ENCODE measurements at regions not wholly inside any gene's neighbourhood (a gene's known extent, or its start where the extent isn't known, plus 50 kb on each side); places are given as distances from the start of the nearest gene placed in this dataset.

DNA sequence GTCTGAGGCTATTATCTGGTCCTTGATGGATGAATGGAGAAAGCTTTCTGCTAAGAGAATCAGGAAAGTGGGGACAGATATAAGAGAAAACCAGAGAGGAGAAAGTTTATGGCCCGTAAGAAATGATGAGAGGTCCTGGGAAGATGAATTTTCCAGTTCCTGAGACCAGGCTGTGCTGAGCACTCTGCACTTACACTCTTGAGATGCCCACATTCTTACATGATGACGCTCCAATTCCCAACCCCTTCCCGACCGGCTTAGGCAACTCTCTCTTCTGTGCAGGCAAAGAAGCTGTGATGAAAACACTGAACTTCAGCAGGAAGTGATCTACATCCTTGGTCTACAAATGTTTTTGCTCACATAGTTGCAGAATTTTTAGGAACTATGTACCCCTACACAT is 417.0 kb downstream of the ARHGEF28 start:
- DNase-seq, result no peak

DNA sequence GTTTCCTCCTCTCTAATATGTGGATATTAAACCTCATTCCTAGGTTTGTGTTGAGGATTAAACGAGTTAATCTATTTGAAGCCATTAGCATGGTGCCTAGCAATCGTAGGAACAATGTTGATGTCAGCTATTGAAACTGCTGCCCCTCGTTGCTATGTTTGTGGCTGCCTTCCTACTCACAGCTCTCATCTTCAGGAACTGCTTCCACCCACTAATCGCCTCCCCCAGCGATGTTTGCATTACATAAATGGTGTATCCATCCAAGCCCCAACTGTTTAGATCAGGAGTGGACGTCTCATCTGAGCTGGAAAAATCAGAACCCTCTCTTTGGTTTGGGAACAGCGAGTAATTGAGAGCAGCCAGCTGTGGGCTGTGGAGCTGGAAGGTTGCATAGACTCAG is 416.6 kb downstream of the ARHGEF28 start:
- no peak for DNase-seq

DNA sequence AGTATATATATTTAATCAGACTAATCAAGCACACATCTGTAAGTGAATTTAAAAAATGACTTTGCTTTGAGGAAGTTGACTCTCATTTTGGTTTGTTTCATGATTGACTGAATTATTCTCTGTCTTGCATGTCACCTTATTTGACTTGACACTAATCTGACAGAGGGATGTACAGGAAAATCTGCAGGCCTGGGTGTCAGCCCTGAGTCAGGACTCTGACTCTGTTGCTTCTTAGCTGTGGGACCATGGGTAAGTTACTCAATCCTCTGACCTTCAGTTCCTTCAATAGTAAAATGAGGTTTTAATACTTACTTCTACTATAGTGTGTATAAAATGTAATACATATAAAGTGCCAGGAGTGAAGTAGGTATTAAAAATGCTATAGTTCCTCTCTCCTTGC is 415.9 kb downstream of the ARHGEF28 start:
- no peak for DNase-seq

DNA sequence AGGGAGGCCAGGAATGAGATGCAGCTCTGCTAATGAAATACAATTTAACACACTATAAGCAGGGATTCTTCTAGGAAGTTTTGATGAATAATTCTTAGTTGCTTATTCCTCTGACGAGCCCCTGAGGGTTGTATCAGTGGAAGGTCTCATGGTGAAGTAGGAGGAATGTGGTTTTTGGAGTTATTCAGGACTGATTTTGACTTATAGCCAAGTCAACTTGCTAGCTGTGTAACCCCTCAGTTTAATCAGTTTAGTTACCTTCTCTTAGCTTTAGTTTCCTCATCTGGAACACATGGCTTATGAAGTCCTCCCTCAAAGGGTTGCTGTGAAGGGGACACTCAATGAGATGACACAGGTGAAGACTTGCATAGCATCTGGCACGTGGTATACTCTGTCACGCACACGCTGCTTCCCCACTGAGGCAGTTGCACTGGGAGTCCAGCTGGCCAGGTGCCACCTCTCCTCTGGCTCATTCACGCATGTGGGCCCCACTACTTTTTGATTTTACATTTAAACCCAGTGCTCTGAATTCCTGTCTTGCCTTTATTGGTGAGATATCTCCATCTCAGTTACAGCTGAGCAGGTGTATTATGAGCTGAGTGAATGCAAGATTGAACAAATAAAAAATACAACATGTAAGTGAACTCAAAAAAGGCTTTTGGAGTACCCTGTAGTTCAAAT is 415.0 kb downstream of the ARHGEF28 start:
- DNase-seq, result no peak

DNA sequence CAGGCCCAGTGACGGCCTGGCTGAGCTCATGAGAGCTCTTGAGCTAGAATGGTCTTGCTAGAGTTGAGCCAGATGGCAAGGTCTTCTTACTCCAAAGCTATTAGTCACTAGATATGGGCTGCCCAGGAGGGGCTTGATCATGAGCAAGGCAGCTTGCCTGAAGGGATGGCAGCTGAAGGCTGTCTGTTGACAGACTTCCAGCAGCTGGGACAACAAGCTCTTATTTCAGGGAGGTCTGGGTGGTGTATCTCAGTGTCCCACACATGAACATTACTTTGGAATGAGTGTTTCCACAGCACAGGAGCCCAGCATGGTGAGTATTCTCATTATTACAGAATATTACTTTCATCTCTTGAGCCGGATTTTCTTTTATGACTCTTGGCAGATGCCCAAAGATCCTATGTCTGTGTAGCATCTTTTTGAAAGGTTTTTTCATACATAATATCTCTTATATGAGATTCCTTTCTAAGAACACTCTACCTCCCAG is 414.1 kb downstream of the ARHGEF28 start:
- DNase-seq, result no peak

DNA sequence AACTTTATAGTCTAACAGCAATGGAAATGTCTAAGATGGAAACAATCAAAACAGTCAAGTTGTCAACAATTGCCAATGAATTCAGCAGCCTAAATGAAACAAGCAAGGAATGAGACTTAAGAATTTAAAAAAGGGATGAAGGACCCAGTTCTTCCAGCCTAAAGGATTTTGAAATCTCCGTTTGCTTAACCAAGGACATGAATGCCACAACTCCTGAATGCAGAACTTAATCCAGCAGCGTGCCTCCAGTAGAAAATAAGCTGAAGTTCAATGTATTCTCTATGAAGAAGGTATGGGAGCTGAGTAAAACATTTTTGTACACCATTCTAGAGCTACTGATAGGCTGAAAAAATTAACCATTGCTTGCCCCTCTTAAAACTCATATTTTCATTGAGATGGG is 411.3 kb downstream of the ARHGEF28 start:
- DNase-seq, result no peak

DNA sequence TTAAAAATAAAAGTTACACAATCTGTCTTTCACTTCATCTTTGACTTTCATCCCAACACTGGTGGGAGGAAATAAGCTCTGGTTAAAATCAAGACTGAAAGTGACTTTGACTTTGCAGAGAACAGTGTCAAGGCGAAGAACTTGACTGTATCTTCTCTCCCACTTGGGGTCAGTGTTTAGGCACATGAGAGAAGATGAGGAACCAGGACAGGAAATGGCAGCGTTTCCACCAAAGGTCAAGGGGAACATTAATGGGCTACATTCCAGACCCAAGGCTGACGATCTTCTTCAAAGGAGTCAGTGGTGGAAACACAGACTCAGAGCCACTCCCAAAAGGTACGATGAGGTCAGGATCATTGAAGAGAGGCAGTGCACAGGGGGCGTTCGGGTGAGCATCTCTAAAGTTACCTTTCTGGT is 409.5 kb downstream of the ARHGEF28 start:
- peak; percentile 20 for DNase-seq

DNA sequence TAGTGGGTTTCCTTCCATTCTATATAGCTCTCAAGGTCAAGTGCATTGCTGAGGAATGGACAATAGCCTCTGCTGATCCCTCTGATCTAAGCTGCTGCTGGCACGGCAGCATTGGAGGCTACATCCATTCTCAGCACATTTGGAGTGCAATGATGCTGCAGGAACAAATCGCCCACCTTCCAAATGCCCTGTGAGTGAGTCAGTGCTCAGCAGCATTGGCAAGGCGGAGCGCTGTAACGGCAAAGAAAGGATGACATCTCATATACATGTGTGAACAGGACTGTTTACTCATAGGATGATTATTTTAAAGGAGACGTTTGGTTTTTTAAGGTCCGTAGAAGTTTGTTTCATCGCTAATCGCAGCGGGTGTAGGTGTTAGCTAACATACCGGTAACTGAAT is 408.7 kb downstream of the ARHGEF28 start:
- no peak for DNase-seq

DNA sequence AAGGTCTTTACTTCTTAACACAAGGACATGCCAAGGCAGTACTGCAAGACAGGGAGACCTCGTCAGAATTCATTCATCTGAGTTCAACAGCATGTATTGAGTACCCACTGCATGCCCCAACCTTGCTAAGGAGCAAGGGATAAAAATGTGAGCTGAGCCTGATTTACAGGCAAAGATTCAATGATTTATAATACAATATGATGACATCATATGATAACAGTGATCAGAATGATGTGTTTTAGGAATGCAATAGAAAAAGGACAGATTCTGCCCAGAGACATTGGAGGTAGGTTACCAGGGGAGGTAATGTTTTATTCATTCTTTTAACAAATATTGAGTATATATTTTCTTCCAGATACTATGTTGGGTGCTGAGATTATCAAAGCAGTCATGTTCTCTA is 406.6 kb downstream of the ARHGEF28 start:
- no peak for DNase-seq

DNA sequence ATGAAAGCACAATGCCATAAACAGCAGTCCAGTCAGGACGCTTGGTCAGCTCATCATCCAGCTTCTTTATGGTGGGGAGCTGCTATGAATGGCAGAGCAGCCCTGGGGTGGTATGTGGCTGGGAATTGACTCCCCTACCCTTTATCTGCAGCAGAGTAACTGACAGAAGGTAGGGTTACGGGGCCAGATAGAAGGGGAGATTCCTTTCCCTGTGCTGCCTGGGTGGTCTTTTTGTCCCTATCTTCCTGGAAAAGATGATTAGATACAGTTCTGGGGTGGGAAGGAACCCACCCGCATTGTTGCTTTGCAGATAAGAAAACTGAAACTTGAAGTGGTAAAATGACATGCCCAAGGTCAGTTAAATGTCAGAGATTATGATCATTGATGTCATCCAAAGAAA is 405.5 kb downstream of the ARHGEF28 start:
- no peak for DNase-seq

DNA sequence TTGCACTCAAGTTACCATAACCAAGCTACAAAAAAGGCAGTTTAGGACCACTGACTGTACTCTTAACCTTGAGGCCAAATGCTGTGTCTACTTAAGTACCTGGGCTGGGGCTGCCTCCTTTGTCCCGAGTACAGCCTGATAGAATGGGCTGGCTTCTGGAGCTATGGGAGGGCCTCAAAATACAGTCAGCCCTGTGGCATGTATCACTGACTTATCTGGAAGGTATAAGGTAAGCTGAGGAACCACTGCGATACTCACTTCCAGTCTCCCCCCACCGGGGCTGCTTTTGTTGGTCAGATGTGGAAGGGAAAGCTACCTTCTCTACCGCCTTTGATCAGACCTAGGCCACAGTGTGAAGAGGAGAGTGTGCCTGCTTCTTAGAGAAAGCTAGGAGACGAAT is 404.8 kb downstream of the ARHGEF28 start:
- DNase-seq, result no peak

DNA sequence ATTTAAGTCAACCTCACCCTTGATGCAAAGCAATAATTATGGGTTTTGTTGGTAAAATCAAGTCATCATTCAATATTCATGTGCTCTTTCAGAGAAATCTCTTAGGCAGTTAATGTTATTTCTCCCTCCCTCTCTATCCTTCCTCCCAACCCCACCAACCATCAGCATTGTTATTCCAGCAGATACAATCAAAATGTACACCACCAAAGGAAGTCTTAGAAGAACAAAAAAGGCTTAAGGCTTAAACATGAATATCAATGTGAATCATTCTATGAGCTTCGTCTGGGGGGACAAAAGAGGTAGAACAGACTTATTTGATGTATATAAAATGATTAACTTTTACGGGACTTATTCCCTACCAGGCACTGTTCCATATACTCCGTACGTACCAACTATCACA is 404.4 kb downstream of the ARHGEF28 start:
- DNase-seq, result no peak

DNA sequence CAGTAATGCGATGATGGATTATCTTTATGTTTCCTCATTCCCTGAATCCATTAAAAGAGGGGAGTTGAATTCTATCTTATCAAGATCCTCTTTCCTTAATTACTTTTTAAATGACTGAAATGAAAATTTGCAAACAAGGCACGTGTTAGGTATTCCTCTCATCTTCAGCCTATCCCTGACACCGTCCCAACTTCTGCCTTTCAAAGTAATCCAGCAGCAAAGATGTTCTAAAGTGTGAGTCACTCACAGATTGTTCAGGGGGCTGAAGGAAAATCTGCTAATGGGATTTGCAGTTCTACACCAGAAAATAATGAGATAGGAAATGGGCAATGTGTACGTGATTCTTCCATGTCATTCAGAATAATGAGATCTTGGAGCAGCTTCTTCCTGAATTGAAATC is 403.0 kb downstream of the ARHGEF28 start:
- no peak for DNase-seq

DNA sequence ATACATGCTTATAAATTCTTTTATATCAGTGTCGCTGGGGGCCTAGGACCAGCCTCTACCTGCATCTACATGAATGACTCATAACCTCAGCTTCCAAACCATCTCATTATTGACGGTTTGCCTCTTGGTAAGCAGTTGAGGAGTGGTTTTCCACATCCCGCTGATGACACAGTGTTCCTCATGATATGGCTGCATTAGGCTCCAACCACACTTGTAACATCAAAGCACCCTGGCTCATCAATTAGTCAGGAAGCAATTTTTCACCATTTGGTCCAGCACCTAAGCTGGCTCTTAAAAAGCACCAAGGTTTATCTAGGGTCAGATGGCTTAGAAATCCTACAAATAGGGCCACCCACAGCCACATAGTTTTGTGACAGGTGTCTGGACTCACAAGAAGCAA is 402.4 kb downstream of the ARHGEF28 start:
- DNase-seq, result no peak

DNA sequence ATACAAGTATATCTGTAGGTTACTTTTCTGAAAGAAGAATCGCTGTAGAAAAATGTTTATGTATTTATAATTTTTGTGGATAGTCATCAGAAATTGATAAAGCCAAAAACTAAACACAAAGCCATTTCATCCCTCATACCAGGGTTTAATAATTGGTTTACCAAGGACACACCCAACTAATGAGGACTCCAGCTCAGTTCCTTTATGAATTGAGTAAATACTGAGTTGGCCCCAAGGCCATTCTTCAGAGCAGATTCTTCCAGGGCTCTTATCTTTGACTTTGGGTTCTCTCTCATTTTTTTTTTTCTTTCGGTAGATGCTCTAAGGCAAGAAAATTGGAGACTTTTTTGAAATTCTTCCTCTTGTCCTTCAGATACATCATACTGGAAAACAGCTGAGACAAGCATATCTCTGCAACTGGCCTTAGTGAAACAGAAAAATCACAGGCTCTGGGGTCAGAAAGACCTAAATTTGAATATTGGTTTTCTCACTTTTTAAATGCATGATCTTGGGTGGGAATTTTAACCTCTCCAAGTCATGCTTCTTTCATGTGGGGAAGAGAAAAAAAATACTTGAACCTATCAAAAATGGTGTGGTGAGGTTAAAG is 401.8 kb downstream of the ARHGEF28 start:
- no peak for DNase-seq

DNA sequence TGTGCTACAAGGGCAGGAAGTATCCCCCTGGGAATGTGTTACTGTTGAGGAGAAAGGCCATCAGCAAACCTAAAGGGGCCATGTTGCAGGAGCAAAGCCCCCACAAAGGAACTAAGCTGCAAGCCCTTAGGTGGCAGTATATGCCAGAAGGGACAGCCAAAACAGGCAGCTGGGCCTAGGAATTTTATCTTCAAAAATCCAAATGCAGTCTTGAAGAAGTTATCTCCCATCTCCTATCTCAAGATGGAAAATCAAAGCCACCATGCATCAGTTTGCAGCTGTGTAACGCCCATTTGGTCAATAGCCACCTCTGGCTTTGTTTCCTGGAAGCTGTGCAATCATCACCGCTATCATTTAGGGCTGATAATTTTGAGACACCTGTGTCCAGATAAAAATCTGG is 400.3 kb downstream of the ARHGEF28 start:
- no peak for DNase-seq

DNA sequence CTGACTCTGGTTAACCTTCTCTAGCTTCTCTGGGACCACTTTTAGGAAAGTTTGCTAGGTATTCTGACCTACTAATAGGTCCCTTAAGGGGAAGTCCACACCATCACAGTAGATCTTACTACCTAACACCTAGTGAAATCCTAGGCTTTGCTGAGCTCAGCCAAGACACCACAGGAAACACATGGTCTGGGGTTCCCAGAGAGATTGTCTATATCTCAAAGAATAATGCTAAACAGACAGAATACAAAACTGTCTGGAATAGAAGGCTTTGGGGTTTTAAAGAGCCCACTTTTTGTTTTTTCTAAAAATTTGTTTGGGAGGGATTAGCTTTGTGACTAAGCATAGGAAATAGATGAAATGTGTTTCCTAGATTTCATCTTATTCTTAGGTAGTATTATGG is 395.1 kb downstream of the ARHGEF28 start:
- no peak for DNase-seq

DNA sequence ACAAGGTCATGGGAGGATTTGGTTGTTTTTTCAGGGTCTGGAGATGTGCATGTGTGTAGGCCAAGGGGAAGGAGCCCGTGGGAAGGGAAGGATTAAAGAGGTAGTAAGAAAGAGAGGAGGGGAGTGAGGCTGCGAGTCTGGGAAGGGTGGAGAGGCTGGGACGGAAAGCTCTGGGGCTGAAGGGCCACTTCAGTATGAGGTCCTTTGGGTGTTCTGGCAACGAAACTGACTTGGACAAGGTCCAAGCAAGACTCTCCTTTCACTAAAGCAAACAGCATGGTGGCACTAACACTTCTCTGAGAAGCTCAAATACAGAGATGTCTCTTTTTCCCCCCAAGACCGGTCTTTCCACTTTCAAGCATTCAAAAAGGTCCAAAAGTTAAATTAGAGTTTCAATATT is 394.5 kb downstream of the ARHGEF28 start:
- DNase-seq, result no peak

DNA sequence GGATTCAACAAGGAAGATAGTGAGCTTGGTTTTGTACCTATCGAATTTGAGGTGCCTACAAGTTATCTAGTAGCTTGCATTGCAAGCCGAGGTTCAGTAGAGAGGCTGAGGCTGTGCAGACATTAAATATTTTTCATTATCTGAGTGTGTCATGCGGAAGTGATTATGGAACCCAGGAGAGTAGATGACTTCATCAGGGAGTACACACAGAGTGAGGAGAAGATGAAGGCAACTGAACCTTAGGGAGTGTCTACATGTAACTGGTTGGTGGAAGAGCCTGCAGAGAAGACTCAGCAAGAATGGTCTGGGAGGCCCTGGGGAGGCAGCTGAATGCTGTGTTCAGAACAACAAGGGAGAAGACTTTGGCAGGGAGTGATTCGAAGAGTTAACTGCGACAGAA is 393.9 kb downstream of the ARHGEF28 start:
- DNase-seq, result no peak

DNA sequence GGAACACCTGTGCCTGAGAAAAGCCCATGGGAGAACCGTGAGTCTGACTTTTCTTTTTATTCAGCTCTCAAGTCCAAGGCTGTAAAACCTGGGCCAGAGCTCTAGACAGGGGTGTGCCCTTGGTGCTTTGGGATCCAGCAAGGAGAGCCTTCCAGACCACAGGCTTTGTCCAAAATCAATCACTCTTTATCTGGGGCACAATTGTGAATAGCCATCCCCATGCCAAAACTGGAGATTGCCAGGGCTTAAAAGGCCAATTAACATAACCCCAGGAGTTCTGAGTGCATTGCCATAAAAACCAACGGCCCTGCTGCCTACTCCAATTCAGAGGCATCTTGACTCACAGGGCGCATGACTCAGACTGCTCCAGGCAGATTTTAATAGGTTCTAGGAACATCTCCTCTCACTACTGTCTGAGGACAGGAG is 391.8 kb downstream of the ARHGEF28 start:
- no peak for DNase-seq

DNA sequence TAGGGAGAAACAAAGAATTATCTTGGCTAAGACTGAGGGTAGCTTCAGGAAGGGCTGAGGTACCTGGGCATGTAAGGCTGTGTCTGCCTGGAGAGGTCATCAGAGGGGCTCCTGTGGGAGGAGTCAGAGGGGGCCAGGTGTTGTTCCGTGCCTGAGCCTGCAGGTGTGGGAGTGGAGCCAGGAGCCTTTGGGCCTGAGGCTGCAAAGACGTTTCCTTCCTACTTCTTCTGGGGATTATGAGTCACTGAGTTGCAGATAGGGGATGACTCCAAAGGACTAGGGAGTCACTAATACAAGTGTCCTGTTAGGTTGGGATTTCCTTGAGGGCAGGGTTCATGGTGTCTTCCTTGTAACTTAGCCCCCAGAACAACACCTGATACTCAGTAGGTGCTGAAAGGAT is 391.1 kb downstream of the ARHGEF28 start:
- DNase-seq, result no peak

DNA sequence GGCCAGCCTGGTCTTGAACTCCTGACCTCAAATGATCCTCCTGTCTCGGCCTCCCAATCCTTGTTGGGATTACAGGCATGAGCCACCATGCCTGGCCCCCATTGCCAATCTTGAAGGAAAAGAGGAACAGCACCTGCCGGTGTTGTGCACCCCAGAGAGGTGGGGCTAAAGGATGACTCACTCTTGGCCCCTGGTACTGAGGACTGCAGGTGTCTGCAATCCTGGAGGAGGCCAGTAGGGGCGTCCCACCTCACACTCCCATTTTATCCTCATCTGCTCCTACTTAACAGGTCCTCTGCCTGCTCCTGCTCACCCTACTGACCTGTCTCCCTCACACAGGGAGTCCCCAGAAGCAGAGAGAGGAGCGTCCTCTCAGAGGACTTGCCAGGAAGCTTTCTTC is 390.4 kb downstream of the ARHGEF28 start:
- DNase-seq, result peak; percentile 5

DNA sequence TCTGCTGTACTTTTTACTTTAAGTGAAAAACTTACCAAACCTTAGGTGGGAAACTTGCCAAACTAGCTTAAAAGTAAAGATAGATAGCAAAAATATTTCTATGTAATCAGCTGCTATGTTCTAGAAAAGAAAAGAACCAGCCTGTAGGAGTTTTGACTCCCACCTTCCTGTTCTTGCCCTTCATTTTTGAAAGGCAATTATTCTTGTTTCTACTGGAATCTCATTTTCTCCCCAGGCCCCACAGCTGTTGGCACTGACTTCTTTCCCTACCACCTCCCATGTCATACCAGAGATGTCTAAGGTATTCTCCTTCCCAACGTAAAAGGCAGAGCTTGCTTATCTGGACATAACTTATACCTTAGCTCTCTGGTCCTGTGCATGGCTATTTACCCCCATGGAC is 389.7 kb downstream of the ARHGEF28 start:
- DNase-seq, result no peak

DNA sequence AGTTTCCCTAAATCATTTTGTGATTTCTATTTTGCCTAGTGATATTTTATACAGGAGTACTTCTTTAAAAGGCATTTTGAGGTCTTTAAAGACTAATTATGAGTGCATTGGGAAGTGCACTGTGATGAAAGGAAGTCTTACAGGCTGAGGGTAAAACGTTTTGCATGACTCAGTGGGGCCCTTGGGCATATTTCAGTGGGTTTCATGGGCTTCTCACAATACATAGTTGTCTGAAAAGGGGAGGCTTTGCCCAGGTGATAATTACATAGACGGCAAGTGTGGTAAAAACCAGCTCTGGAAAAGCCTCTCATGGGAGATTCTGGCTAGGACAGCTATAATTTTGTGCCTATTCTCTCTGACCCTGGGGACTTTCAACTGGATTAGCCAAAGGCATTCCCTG is 387.2 kb downstream of the ARHGEF28 start:
- DNase-seq, result no peak

DNA sequence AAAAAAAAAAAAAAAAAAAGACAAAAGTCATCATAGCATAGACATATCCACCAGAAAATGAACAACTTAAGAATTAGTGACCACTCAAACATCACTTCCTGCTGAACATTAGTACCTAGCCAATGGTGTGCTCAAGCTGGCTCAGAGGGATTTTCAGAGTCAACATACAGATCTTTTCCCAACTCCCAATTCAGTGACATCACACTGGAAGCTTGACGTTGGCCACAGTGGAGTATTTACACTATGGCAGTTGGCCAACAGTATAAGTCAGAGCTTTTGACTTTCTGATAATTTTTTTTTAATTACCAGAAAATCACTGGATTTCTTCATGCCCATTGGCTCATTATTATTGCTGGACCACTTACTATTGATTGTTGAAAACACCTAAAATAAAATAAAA is 383.5 kb downstream of the ARHGEF28 start:
- no peak for DNase-seq
